WI38 (cell line): ENCODE measurements at regions not wholly inside any gene's neighbourhood (a gene's known extent, or its start where the extent isn't known, plus 50 kb on each side); places are given as distances from the start of the nearest gene placed in this dataset.

ENCODE experiments used
- H3K4me3 ChIP-seq: 2 replicates; pipeline ENCODE4 v1.5.1; 2011; ENCODE audit warnings: low read depth, mild to moderate bottlenecking, control low read depth, low read length
- CTCF ChIP-seq: IDR thresholded peaks from 2 replicates; pipeline ENCODE4 v1.5.1; 2012; ENCODE audit warnings: low read depth, mild to moderate bottlenecking, control low read depth, low read length

DNA sequence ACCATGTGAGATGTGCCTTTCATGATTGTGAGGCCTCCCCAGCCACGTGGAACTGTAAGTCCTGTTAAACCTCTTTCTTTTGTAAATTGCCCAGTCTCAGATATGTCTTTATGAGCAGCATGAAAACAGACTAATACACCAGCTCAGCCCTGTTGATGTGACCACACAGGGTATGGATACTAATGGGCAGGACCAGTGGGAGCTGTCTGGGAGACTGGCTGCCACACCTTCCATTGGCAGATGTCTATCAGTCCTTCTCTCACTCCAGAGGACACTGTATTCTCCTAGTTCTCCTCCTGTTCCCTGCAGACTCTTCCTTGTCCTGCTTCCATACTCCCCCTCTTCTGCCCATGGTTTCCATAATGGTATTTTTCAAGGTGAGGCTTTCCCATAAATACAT, 104.4 kb downstream of the PRLHR start:
- no peak for TF ChIP-seq CTCF
- no peak overlapping the region for H3K4me3 ChIP-seq

DNA sequence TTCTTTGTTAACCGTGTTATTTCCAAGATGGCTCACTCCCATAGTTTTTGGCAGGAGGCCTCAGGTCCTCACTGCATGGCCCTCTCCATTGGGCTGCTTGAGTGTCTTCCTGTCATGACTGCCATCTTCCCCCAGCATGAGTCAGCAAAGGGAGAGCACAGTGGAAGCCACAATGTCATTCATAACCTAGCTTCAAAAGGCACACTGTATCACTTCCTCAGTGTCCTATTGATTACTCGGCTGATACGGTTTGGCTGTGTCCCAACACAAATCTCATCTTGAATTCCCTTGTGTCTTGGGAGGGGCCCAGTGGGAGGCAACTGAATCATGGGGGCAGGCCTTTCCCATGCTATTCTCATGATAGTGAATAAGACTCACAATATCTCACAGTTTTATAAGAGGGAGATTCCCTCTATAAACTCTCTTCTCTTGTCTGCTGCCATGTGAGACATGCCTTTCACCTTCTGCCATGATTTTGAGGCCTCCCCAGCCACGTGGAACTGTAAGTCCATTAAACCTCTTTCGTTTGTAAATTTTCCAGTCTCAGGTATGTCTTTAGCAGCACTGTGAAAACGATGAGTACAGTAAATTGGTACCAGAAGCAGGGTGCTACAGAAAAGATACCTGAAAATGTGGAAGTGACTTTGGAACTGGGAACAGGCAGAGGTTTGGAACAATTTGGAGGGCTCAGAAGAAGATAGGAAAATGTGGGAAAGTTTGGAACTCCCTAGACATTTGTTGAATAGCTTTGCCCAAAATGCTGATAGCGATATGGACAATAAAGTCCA, 106.5 kb downstream of the PRLHR start:
- no peak for TF ChIP-seq CTCF
- H3K4me3 ChIP-seq, result no peak overlapping the region

DNA sequence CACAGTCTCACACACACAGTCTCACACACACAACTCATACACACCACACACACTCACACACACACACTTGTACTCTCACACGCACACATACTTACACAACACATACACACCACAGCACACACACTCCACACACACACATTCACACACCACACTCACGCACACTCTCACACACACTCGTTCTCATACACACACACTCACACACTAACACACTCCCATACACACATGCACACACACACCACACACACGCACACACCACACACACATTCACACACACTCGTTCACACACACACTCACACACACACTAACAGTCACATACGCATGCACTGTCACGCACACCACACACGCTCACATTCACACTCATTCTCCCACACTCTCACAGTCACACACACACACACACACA, 109.8 kb downstream of the PRLHR start:
- TF ChIP-seq CTCF, result no peak
- no peak overlapping the region for H3K4me3 ChIP-seq

GRCh38 chr10:118484152-118484871, 111.1 kb downstream of the PRLHR start:
- H3K4me3 ChIP-seq, result no peak overlapping the region
- no peak for TF ChIP-seq CTCF

DNA sequence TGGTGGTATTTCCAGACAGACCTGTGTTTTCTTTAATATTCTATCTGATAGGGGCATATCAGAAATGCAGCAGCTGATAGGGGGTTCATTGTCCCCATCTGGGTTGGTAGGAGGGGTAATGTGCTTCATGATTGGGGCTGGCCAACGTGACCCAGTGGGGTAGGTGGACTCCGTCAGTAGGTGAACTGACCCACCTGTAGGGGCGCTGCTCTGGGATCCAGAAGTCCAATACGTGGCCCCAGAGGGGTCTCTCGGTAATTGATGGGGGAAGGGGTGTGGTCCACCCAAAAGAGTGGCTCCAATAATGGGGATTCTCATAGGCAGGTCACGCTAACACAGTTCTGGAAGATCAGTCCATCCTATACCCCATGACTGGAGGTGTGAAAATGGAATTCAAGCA, 112.0 kb downstream of the PRLHR start:
- no peak overlapping the region for H3K4me3 ChIP-seq
- TF ChIP-seq CTCF, result no peak

GRCh38 chr10:118482393-118483331, 112.8 kb downstream of the PRLHR start:
- no peak overlapping the region for H3K4me3 ChIP-seq
- no peak for TF ChIP-seq CTCF
